ENCODE measurements at regions not wholly inside any gene's neighbourhood (a gene's known extent, or its start where the extent isn't known, plus 50 kb on each side); places are given as distances from the start of the nearest gene placed in this dataset.
"Not testable (repeated sequence)": the region's sequence is repeated elsewhere in the genome, so short reads cannot be mapped to it uniquely, and the experiment has no call there.

DNA sequence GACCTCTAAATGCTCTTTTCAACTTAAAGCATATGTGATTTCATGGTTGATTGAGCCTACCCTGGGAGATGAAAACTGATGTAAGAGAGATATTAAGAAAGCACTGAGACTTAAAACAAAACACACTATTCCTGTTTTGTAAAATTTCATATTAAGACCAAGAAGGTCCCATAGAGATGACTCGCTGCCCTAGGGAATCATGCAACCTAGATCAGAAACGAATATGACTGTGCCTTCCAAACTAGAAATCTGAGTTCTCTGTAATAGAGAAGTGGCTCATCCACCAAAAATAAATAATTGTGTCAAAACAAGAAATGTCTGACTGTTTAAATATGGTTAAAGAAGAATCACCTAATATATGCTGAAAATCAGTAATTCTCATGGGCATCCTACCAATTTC lies 776.8 kb upstream of the SOX11 start:
- no peaks in the 10 kb centered on the region for H3K9me3 ChIP-seq
- no peak overlapping the region for H3K9ac ChIP-seq
- no peaks in the 10 kb centered on the region for H3K27me3 ChIP-seq
- no peak for TF ChIP-seq Cebpa-rat (IDR thresholded peaks at IDR 0.05)
- no peak overlapping the region for H3K4me3 ChIP-seq
- no peaks in the 10 kb centered on the region for H4K20me1 ChIP-seq
- no peaks in the 10 kb centered on the region for H3K4me1 ChIP-seq
- H3K27ac ChIP-seq, result no peak overlapping the region
- H3K4me2 ChIP-seq, result no peak overlapping the region
- no peaks in the 10 kb centered on the region for H3K36me3 ChIP-seq

DNA sequence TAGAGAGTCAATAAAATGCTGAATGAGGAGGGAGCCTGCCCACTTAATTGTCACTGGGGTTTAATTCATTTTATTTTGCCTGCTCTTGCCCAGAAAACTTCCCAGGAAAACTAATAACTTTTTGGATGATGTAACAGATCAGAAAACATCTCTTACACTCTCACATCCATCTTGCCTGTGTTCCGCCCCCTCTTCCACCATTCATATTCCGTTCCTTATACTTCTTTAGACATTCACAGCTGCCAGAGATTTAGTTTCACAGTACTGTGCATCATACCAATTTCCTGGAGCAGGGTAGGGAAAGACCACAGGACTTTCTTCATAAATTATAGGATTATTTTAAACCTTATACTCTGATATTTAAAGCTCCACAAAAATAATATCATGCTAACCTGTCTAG lies 776.1 kb upstream of the SOX11 start:
- Histone ChIP-seq H3K9ac (no peak overlapping the region), H3K27me3 (no peaks in the 10 kb centered on the region), H3K4me2 (no peak overlapping the region), H3K36me3 (no peaks in the 10 kb centered on the region), H3K4me1 (no peaks in the 10 kb centered on the region), H3K9me3 (no peaks in the 10 kb centered on the region), H3K4me3 (no peak overlapping the region), H4K20me1 (no peaks in the 10 kb centered on the region), H3K27ac (no peak overlapping the region)
- TF ChIP-seq Cebpa-rat (IDR thresholded peaks at IDR 0.05), result no peak

DNA sequence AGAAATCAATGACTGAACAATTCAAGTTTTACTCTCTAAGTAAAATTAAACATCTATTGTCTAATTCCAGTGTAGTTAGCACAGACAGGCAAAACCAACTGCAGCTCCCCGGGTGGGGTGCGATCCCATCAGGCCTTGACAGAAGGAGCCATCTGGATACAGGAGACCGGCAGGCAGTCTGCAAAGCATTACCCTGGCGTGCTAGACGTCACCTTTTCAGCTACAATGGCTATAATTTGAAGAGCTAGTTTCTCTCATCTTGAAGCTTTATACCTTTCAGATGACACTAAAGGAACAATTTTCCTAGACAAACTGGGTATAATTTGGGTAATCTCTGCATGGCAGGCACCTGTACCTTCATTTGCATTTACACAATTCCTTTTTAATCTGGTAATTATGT lies 761.5 kb upstream of the SOX11 start:
- Histone ChIP-seq H3K4me3 (no peak overlapping the region), H4K20me1 (no peaks in the 10 kb centered on the region), H3K4me2 (no peak overlapping the region), H3K9me3 (0 out of 2 replicates have a peak, but pooled peaks cover 3% of the 10 kb centered on the region), H3K36me3 (no peaks in the 10 kb centered on the region), H3K27me3 (no peaks in the 10 kb centered on the region), H3K27ac (no peak overlapping the region), H3K4me1 (no peaks in the 10 kb centered on the region), H3K9ac (no peak overlapping the region)
- no peak for TF ChIP-seq Cebpa-rat (IDR thresholded peaks at IDR 0.05)

DNA sequence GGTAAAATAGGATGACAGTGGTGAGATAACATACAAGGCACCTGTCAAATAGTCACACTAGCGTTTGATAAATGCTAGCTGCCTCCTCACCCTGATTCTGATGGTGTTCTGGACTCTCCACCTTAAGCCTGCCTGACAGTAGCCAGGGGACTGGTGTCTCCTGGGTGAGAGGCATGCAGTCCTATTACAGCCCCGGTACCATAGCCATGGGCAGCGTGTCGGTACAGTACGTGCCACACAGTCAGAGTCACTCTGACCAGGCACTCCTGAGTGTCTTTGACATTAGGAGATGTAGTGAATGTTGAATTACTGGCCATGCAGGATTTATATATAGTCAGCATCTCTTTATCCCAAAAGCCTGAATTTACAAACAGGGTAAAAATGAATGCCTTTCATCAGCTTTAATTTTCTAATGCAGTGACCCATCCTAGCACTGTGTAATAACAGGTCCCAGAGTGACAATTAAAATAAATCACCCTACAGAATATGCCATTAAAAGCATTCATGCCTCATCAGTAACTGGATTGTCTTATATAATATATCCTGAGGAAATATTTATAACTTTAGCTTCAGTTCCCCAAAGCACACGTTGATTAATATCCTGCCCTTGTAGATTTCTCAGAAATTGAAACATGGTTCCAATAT lies 760.3 kb upstream of the SOX11 start:
- Histone ChIP-seq H3K36me3 (no peaks in the 10 kb centered on the region), H3K27ac (no peak overlapping the region), H3K4me3 (no peak overlapping the region), H4K20me1 (no peaks in the 10 kb centered on the region), H3K4me1 (no peaks in the 10 kb centered on the region), H3K9ac (no peak overlapping the region), H3K4me2 (no peak overlapping the region), H3K27me3 (no peaks in the 10 kb centered on the region), H3K9me3 (0 out of 2 replicates have a peak, but pooled peaks cover 4% of the 10 kb centered on the region)
- TF ChIP-seq Cebpa-rat (IDR thresholded peaks at IDR 0.05), result no peak

DNA sequence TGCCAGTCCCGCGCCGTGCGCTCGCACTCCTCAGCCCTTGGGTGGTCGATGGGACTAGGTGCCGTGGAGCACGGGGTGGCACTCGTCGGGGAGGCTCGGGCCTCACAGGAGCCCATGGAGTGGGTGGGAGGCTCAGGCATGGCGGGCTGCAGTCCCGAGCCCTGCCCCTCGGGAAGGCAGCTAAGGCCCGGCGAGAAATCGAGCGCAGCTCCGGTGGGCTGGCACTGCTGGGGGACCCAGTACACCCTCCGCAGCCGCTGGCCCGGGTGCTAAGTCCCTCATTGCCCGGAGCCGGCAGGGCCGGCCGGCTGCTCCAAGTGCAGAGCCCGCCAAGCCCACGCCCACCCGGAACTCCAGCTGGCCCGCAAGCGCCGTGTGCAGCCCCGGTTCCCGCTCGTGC lies 756.9 kb upstream of the SOX11 start:
- not testable (repeated sequence) for H3K27me3 ChIP-seq, H3K9ac ChIP-seq, H3K27ac ChIP-seq, H3K4me3 ChIP-seq, H4K20me1 ChIP-seq, H3K36me3 ChIP-seq, H3K9me3 ChIP-seq, H3K4me1 ChIP-seq, H3K4me2 ChIP-seq

DNA sequence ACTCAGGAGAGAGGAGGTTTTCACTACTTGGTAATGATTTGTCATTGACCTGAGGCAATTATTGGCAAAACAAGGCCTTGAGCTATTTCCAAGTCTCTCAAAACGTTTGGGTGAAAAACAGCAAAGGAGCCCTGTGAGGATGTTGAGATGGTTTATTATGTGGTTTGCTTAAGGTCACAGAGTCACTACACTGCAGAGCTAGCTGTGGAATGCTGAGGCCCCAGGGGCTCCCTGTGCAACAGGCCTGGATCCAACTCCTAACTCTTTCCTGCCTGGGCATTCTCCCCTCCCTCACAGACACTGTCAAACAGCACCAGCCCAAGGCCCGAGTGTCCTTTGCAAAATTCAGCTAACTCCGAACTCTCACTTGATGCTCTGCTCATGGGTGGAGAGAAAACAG lies 754.6 kb upstream of the SOX11 start:
- no peak for TF ChIP-seq Cebpa-rat (IDR thresholded peaks at IDR 0.05)
- H3K4me1 ChIP-seq, result no peaks in the 10 kb centered on the region
- no peak overlapping the region for H3K27ac ChIP-seq
- no peak overlapping the region for H3K4me2 ChIP-seq
- no peak overlapping the region for H3K4me3 ChIP-seq
- no peaks in the 10 kb centered on the region for H4K20me1 ChIP-seq
- H3K9ac ChIP-seq, result no peak overlapping the region
- no peaks in the 10 kb centered on the region for H3K27me3 ChIP-seq
- H3K9me3 ChIP-seq, result 0 out of 2 replicates have a peak, but pooled peaks cover 4% of the 10 kb centered on the region
- H3K36me3 ChIP-seq, result no peaks in the 10 kb centered on the region

DNA sequence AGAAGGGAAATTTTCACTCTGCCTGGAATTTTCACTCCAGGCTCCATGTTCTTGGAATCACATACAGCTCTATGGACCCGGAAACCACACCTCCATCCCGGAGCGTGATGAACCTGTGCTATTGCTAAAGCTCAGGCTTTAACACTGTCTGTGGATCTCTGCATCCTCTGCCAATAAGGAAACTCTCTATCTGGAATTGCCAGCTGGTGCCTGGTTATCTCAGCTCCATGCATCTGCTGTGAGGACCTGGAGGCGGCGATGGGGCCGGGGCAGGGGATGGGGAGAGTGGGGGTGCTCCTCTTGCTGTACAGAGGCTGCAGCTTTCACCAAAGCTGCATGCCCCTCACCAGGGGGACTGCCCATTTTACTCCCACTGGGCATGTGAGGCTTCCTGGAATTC lies 754.0 kb upstream of the SOX11 start:
- no peak overlapping the region for H3K27ac ChIP-seq
- H3K27me3 ChIP-seq, result no peaks in the 10 kb centered on the region
- H4K20me1 ChIP-seq, result no peaks in the 10 kb centered on the region
- 0 out of 2 replicates have a peak, but pooled peaks cover 4% of the 10 kb centered on the region for H3K9me3 ChIP-seq
- H3K4me2 ChIP-seq, result no peak overlapping the region
- H3K36me3 ChIP-seq, result no peaks in the 10 kb centered on the region
- no peak overlapping the region for H3K4me3 ChIP-seq
- no peak overlapping the region for H3K9ac ChIP-seq
- no peaks in the 10 kb centered on the region for H3K4me1 ChIP-seq
- no peak for TF ChIP-seq Cebpa-rat (IDR thresholded peaks at IDR 0.05)

DNA sequence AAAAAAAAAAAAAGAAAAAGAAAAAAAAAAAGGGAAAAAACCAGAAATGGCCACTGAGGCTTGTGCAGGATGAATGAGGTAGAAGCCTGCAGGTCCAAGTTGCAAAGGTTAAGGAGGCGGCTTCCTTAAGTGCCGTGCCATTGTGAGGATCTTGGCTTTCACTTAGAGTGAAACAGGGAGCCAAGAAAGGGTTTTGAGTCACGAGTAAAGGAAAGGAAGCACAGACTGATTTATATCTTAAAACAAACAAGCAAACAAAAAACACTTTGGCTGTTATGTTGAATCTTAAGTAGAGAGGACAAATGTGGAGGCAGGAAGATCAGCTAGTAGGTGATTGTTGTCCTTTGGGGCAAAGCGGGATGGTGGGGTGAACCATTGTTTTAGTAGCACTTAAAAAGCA lies 749.7 kb upstream of the SOX11 start:
- Histone ChIP-seq H3K9ac (no peak overlapping the region), H3K27ac (no peak overlapping the region), H3K4me3 (no peak overlapping the region), H4K20me1 (no peaks in the 10 kb centered on the region), H3K9me3 (no peaks in the 10 kb centered on the region), H3K4me2 (no peak overlapping the region), H3K27me3 (no peaks in the 10 kb centered on the region), H3K36me3 (no peaks in the 10 kb centered on the region), H3K4me1 (no peaks in the 10 kb centered on the region)
- no peak for TF ChIP-seq Cebpa-rat (IDR thresholded peaks at IDR 0.05)

DNA sequence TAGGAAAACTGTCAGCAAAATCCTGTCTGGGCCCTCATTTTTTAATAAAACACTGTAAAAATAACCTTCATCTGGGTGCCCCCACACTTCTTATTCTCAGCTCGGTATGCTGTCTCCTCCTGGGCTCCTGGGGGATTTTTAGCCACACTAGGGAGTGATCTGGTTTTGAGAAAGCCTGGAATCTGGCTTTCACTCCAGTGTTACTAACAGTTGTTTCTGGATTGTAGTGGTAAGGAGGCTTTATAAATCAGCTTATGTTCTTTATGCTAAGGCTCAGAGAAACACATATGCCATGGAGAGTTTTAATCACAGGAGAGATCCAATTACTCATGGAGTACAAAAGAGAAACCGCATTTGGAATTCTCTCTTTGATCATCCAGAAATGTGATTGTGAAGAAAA lies 744.3 kb upstream of the SOX11 start:
- no peaks in the 10 kb centered on the region for H3K36me3 ChIP-seq
- no peaks in the 10 kb centered on the region for H3K27me3 ChIP-seq
- no peaks in the 10 kb centered on the region for H4K20me1 ChIP-seq
- H3K4me1 ChIP-seq, result no peaks in the 10 kb centered on the region
- no peaks in the 10 kb centered on the region for H3K9me3 ChIP-seq
- TF ChIP-seq Cebpa-rat (IDR thresholded peaks at IDR 0.05), result no peak
- H3K4me3 ChIP-seq, result no peak overlapping the region
- H3K9ac ChIP-seq, result no peak overlapping the region
- no peak overlapping the region for H3K4me2 ChIP-seq
- no peak overlapping the region for H3K27ac ChIP-seq

DNA sequence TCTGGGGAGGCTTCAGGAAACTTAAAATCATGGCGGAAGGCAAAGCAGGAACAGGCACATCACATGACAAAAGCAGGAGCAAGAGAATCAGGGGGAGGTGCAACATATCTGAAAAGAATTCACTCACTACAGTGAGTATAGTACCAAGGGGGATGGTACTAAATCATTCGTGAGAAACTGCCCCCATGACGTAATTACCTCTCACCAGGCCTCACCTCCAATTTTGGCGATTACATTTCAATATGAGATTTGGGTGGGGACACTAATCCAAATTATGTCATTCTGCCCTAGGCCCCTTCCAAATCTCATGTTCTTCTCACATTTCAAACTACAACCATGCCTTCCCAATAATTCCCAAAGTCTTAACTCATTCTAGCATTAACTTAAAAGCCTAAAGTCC lies 740.8 kb upstream of the SOX11 start:
- Histone ChIP-seq H3K4me1 (no peaks in the 10 kb centered on the region), H3K4me3 (no peak overlapping the region), H3K36me3 (no peaks in the 10 kb centered on the region), H4K20me1 (no peaks in the 10 kb centered on the region), H3K9me3 (no peaks in the 10 kb centered on the region), H3K9ac (no peak overlapping the region), H3K4me2 (no peak overlapping the region), H3K27me3 (no peaks in the 10 kb centered on the region), H3K27ac (no peak overlapping the region)
- no peak for TF ChIP-seq Cebpa-rat (IDR thresholded peaks at IDR 0.05)

DNA sequence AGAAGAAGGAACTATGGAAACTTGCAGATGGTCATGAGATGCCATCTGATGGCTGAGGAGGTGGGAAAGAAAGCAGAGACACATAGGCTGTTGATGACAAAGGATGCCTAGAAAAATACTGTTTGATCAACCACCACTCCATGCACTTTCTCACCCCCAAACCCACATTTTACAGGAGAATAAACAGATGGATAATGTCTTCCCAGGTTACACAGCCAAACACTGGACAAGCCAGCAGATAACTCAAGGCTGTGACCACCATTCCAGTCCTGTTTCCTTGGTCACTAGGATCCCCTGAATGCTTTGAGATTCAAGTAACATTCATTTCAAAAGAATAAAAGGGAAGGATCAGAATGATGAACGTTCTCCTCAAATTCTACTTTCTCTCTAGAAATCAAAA lies 733.0 kb upstream of the SOX11 start:
- H3K9me3 ChIP-seq, result no peaks in the 10 kb centered on the region
- H3K4me2 ChIP-seq, result no peak overlapping the region
- TF ChIP-seq Cebpa-rat (IDR thresholded peaks at IDR 0.05), result no peak
- H3K27me3 ChIP-seq, result no peaks in the 10 kb centered on the region
- no peaks in the 10 kb centered on the region for H3K36me3 ChIP-seq
- H3K27ac ChIP-seq, result no peak overlapping the region
- H4K20me1 ChIP-seq, result no peaks in the 10 kb centered on the region
- no peak overlapping the region for H3K9ac ChIP-seq
- no peaks in the 10 kb centered on the region for H3K4me1 ChIP-seq
- H3K4me3 ChIP-seq, result no peak overlapping the region
